K562 (cell line): ENCODE measurements at regions not wholly inside any gene's neighbourhood (a gene's known extent, or its start where the extent isn't known, plus 50 kb on each side); places are given as distances from the start of the nearest gene placed in this dataset.

ENCODE experiments used
- ARNT ChIP-seq, 2 experiments: fragments of 450-650 bp; IDR thresholded peaks; 2 replicates each; pipeline ENCODE4 v1.6.1; 2016; ENCODE audit warnings: mild to moderate bottlenecking in 1 of 2
- ATF7 ChIP-seq: fragments of 450-650 bp; IDR thresholded peaks from 2 replicates; pipeline ENCODE4 v1.7.1; 2014; ENCODE audit warnings: mild to moderate bottlenecking, moderate library complexity
- CREM ChIP-seq: IDR thresholded peaks from 2 replicates; pipeline ENCODE4 v1.6.1; 2014; ENCODE audit warnings: antibody characterized with exemption, low read depth
- HNRNPH1 ChIP-seq: fragments of 200-400 bp; formaldehyde crosslinking; optimal IDR thresholded peaks from 2 replicates; pipeline ENCODE3; 2017; ENCODE audit warnings: low read depth, mild to moderate bottlenecking, low read length, moderate library complexity
- POLR2A ChIP-seq: fragments of 450-650 bp; conservative IDR thresholded peaks from 2 replicates; pipeline ENCODE4 v1.6.1; 2016
- POLR2AphosphoS5 ChIP-seq: IDR thresholded peaks from 2 replicates; pipeline ENCODE4 v1.6.1; 2011; ENCODE audit warnings: mild to moderate bottlenecking, low read depth, low read length, moderate library complexity; ENCODE audit not compliant: control insufficient read depth, insufficient read depth
- ZBTB8A ChIP-seq: fragments of 450-650 bp; IDR thresholded peaks from 2 replicates; pipeline ENCODE4 v1.6.1; 2018; ENCODE audit warnings: mild to moderate bottlenecking, moderate library complexity; ENCODE audit not compliant: partially characterized antibody

DNA sequence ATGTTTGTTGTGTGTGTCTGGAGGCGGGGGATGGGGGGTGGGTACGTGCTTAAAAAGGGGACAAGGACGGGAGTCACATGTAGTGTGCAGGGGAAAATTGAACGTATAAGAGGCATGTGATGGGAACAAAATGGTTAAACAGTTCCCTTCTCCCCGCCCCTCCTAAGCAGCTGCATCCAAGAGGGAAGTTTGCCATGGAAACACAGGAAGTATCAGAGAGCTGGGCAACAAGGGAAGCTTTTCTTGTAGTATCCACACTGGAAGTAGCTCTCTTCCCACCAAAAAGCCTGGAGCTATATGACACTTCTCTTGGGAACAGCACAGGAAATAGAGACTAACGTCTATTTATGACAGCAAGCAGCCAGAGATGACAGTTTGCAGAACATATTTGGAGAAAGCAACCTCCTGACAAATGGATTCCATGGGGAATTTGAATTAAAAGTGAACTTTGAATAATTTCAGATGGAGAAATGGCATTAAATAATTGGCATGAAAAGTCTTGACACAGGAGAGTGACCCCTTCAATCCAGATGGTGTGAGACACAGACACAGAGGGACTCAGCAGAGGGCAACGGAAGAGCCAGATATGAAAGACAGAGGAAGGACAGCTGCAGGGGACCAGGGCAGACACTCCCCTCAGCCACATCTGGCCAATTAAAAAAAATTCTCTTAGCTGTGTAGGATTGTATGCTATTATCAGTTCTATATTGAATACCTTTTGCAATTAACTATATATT, 294.2 kb upstream of the TBL1XR1 start:
- TF ChIP-seq POLR2AphosphoS5 (no peak), POLR2A (no peak), HNRNPH1 (no peak), ATF7 (no peak), ARNT (IDR thresholded peaks at IDR 0.05) (no peak), CREM (no peak), ZBTB8A (no peak)
